HepG2 (cell line): ENCODE measurements at regions not wholly inside any gene's neighbourhood (a gene's known extent, or its start where the extent isn't known, plus 50 kb on each side); places are given as distances from the start of the nearest gene placed in this dataset.

Experiments used
- ATAC-seq: fragments of 200-7000 bp; cut with Tn5 transposase; 3 replicates; pipeline ENCODE4 v1.9.1; 2020; ENCODE audit warnings: mild to moderate bottlenecking, moderate library complexity
- BruUV-seq: library from RNA; stranded (reverse); fragments of 400-500 nt; replicated peaks from 2 replicates; lab custom pipeline; 2021; lab: Mats Ljungman, UMichigan
- CTCF ChIA-PET: fragments of 300-600 bp; formaldehyde crosslinking; extraction: SDS; loops from one replicate; lab custom pipeline; 2021; ENCODE audit warnings: low total read pairs, inconsistent platforms, low intra/inter-chr PET ratio; lab: Yijun Ruan, JAX
- POLR2A ChIA-PET: fragments of 350-600 bp; sonication (Branson Sonifier 250); formaldehyde crosslinking; loops from one replicate; lab custom pipeline; 2020; ENCODE audit warnings: antibody characterized with exemption, inconsistent platforms; lab: Yijun Ruan, JAX
- DNase-seq: peaks from one replicate; pipeline ENCODE4 v3.0.0-alpha.2; 2015; ENCODE audit warnings: low spot score
- FAIRE-seq: peaks from 3 replicates; lab custom pipeline; 2011; peaks lifted over from hg19 to GRCh38; lab: Jason Lieb, UNC
- H2AFZ ChIP-seq: one replicate; pipeline ENCODE4 v1.6.1; 2011; ENCODE audit warnings: low read length, inconsistent platforms
- H3K27ac ChIP-seq: fragments of 300-600 bp; 3 replicates; pipeline ENCODE4 v1.8.0; 2011; ENCODE audit warnings: mixed run types, mild to moderate bottlenecking, mixed read lengths, low read length, inconsistent platforms; ENCODE audit not compliant: insufficient read depth; ENCODE audit errors: extremely low read length
- H3K27me3 ChIP-seq, 2 experiments: fragments of 200-600 bp in 1 of 2; 2 replicates in 1 of 2; 3 replicates in 1 of 2; pipeline versions ENCODE4 v1.6.0 to v1.8.0; 2011; ENCODE audit warnings: low read length in 2 of 2, mild to moderate bottlenecking in 2 of 2, moderate library complexity in 2 of 2, inconsistent platforms in 1 of 2; ENCODE audit not compliant: insufficient read depth in 2 of 2, control insufficient read depth in 1 of 2
- H3K36me3 ChIP-seq, 2 experiments: fragments of 200-600 bp in 1 of 2; replicated peaks in 1 of 2; 2 replicates in 1 of 2; 3 replicates in 1 of 2; pipeline versions ENCODE4 v1.5.1 to v1.8.0; 2011; ENCODE audit warnings: low read length in 2 of 2, inconsistent platforms in 1 of 2; ENCODE audit not compliant: insufficient read depth in 2 of 2, control insufficient read depth in 1 of 2
- H3K4me1 ChIP-seq: 2 replicates; pipeline ENCODE4 v1.5.1; 2012; ENCODE audit warnings: low read length, inconsistent platforms; ENCODE audit not compliant: insufficient read depth
- H3K4me2 ChIP-seq: 2 replicates; pipeline ENCODE4 v1.6.0; 2011; ENCODE audit warnings: low read depth, low read length, inconsistent platforms
- H3K4me3 ChIP-seq, 3 experiments: fragments of 200-600 bp in 1 of 3; sonication (generic), shearing (Covaris generic) in 1 of 3; replicated peaks in 1 of 3; 2 replicates each; pipeline ENCODE4 v1.5.1; 2011 to 2016; ENCODE audit warnings: low read length in 3 of 3, inconsistent platforms in 2 of 3, low read depth in 2 of 3, mild to moderate bottlenecking in 2 of 3, control low read depth in 1 of 3, mixed read lengths in 1 of 3; ENCODE audit not compliant: insufficient read depth in 1 of 3
- H3K79me2 ChIP-seq: one replicate; pipeline ENCODE4 v1.6.1; 2011; ENCODE audit warnings: low read length, inconsistent platforms; ENCODE audit not compliant: insufficient read depth
- H3K9ac ChIP-seq: 2 replicates; pipeline ENCODE4 v1.6.0; 2011; ENCODE audit warnings: mild to moderate bottlenecking, low read depth, low read length, inconsistent platforms; ENCODE audit not compliant: insufficient read depth
- H3K9me3 ChIP-seq: 2 replicates; pipeline ENCODE4 v1.5.1; 2012; ENCODE audit warnings: mild to moderate bottlenecking, low read length
- H4K20me1 ChIP-seq: 2 replicates; pipeline ENCODE4 v1.6.0; 2011; ENCODE audit warnings: inconsistent platforms, mild to moderate bottlenecking, low read length, moderate library complexity; ENCODE audit not compliant: insufficient read depth
- LCORL ChIP-seq, 2 experiments: fragments of 450-650 bp in 1 of 2; sonication (generic) in 1 of 2; formaldehyde crosslinking in 1 of 2; IDR thresholded peaks; 2 replicates each; pipeline versions ENCODE4 v1.5.0 to v1.6.1; 2017 to 2020; ENCODE audit warnings: antibody characterized with exemption in 1 of 2, missing genetic modification reagents in 1 of 2
- ZNF350 ChIP-seq: sonication (generic); formaldehyde crosslinking; IDR thresholded peaks from 2 replicates; pipeline ENCODE4 v1.4.0; 2020; ENCODE audit warnings: mild to moderate bottlenecking, low read depth, missing genetic modification reagents, borderline replicate concordance
- ZSCAN12 ChIP-seq: sonication (generic); formaldehyde crosslinking; IDR thresholded peaks from 2 replicates; pipeline ENCODE4 v1.9.0; 2021; ENCODE audit warnings: mild to moderate bottlenecking, missing genetic modification reagents
- WGBS: methylation state at CpG from one replicate; pipeline ENCODE4 v1.1.6; 2017; ENCODE audit warnings: low lambda C conversion rate; 5-methylcytosine and 5-hydroxymethylcytosine counted together
- in situ Hi-C: cut with HindIII; loops from 2 replicates; pipeline ENCODE4 v1.10.0; 2017; ENCODE audit warnings: low pct_unique_long_range_greater_than_20kb; ENCODE audit not compliant: extremely low pct_ligation_motif_present
- intact Hi-C: fragments of 100-400 bp; cut with micrococcal nuclease; formaldehyde crosslinking; loops from one replicate; pipeline ENCODE4 v1.10.0; 2022; ENCODE audit not compliant: unreplicated experiment
- TF ChIP-seq, protein P1 (sequence below), 2 experiments: sonication (generic) in 1 of 2; formaldehyde crosslinking in 1 of 2; IDR thresholded peaks; 2 replicates each; pipeline versions ENCODE4 v1.5.1 to v1.6.1; 2011 to 2020; ENCODE audit warnings: borderline replicate concordance in 1 of 2, low read depth in 1 of 2, low read length in 1 of 2, mild to moderate bottlenecking in 1 of 2, missing genetic modification reagents in 1 of 2, moderate library complexity in 1 of 2
- TF ChIP-seq, protein P2 (sequence below): IDR thresholded peaks from 2 replicates; pipeline ENCODE4 v1.6.1; 2016; ENCODE audit warnings: missing biosample characterization, missing genetic modification reagents, low read depth

DNA sequence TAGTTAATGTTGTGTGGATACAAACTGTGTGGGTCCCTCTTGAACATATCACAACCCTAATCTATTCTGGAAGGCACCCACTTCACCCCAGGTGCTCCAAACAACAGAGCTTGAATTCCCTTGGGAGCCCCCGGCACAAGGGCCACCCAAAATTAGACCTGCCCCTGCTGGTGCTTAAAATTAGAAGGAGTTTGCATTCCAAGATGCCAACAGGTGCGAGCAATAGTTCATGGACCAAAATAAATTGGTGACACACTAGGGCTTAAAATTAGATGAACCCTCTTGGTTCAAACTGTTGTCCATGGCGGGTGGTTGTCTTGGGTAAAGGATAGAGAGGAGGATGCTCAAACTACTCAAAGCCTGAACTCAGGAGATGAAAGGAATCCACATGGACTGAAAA, 291.5 kb downstream of the MN1 start:
- no peak for DNase-seq
- POLR2A ChIA-PET = no interaction called here
- no peak overlapping the region for H3K4me3 ChIP-seq
- TF ChIP-seq, protein P1, sequence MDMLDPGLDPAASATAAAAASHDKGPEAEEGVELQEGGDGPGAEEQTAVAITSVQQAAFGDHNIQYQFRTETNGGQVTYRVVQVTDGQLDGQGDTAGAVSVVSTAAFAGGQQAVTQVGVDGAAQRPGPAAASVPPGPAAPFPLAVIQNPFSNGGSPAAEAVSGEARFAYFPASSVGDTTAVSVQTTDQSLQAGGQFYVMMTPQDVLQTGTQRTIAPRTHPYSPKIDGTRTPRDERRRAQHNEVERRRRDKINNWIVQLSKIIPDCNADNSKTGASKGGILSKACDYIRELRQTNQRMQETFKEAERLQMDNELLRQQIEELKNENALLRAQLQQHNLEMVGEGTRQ (IDR thresholded peaks at IDR 0.05; ENCODE audit: low read depth, low read length) = no peak
- TF ChIP-seq, protein P1 (CRISPR knock-in tag; IDR thresholded peaks at IDR 0.05; ENCODE audit: borderline replicate concordance) = no peak
- TF ChIP-seq, protein P2, sequence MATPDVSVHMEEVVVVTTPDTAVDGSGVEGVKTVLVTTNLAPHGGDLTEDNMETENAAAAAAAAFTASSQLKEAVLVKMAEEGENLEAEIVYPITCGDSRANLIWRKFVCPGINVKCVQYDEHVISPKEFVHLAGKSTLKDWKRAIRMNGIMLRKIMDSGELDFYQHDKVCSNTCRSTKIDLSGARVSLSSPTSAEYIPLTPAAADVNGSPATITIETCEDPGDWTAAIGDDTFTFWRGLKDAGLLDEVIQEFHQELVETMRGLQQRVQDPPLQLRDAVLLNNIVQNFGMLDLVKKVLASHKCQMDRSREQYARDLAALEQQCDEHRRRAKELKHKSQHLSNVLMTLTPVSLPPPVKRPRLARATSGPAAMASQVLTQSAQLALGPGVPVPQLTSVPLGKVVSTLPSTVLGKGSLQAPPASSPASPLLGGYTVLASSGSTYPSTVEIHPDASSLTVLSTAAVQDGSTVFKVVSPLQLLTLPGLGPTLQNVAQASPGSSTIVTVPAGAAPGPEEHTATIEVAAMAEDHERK (CRISPR knock-in tag) = no peak
- no peak for TF ChIP-seq ZSCAN12
- TF ChIP-seq LCORL (IDR thresholded peaks at IDR 0.05) = no peak
- no peak for TF ChIP-seq LCORL (CRISPR knock-in tag; IDR thresholded peaks at IDR 0.05)
- no peak for TF ChIP-seq ZNF350 (CRISPR knock-in tag)
- TF ChIP-seq, all 625 proteins: peak for 0
- no peak overlapping the region for H3K4me2 ChIP-seq
- H4K20me1 ChIP-seq = no peaks in the 10 kb centered on the region
- H3K9me3 ChIP-seq = no peaks in the 10 kb centered on the region
- intact Hi-C loops = no loop called here
- H3K4me1 ChIP-seq = no peaks in the 10 kb centered on the region
- H3K36me3 ChIP-seq = no peaks in the 10 kb centered on the region
- no peaks in the 10 kb centered on the region for H3K79me2 ChIP-seq
- WGBS = 0% methylated on average over 3 of the region's 3 CpGs
- in situ Hi-C loops = no loop called here
- no peak for ATAC-seq
- H3K9ac ChIP-seq = no peak overlapping the region
- no peak for FAIRE-seq
- H3K27ac ChIP-seq = no peak overlapping the region
- CTCF ChIA-PET = no interaction called here
- no peak overlapping the region for H2AFZ ChIP-seq
- no TSS peak for BruUV-seq
- no peaks in the 10 kb centered on the region; a peak in 1 of 5 replicates for H3K27me3 ChIP-seq
